BLaER1 (cell line): ENCODE measurements at regions not wholly inside any gene's neighbourhood (a gene's known extent, or its start where the extent isn't known, plus 50 kb on each side); places are given as distances from the start of the nearest gene placed in this dataset.

Experiments
- H3K27ac ChIP-seq: shearing (Covaris generic); formaldehyde crosslinking; 2 replicates; pipeline ENCODE4 v1.8.1; 2022
- H3K27me3 ChIP-seq: shearing (Covaris generic); formaldehyde crosslinking; 2 replicates; pipeline ENCODE4 v1.8.1; 2022
- H3K36me3 ChIP-seq: shearing (Covaris generic); formaldehyde crosslinking; 2 replicates; pipeline ENCODE4 v1.8.1; 2022
- H3K4me1 ChIP-seq: shearing (Covaris generic); formaldehyde crosslinking; 2 replicates; pipeline ENCODE4 v1.8.1; 2022
- H3K4me2 ChIP-seq: shearing (Covaris generic); formaldehyde crosslinking; 2 replicates; pipeline ENCODE4 v1.8.1; 2022
- H3K4me3 ChIP-seq: shearing (Covaris generic); formaldehyde crosslinking; 2 replicates; pipeline ENCODE4 v1.8.1; 2022
- H3K9ac ChIP-seq: shearing (Covaris generic); formaldehyde crosslinking; 2 replicates; pipeline ENCODE4 v1.8.1; 2022
- H3K9me3 ChIP-seq: shearing (Covaris generic); formaldehyde crosslinking; 2 replicates; pipeline ENCODE4 v1.8.1; 2022
- H4K20me1 ChIP-seq: shearing (Covaris generic); formaldehyde crosslinking; 2 replicates; pipeline ENCODE4 v1.8.1; 2022
- Cebpa-rat ChIP-seq: shearing (Covaris generic); IDR thresholded peaks from 2 replicates; pipeline ENCODE4 v1.8.1; 2022

GRCh38 chr4:20352163-20352431 is 100.4 kb downstream of the SLIT2 start:
- Histone ChIP-seq H3K27ac (no peak overlapping the region), H3K27me3 (no peaks in the 10 kb centered on the region), H4K20me1 (no peaks in the 10 kb centered on the region), H3K9me3 (no peaks in the 10 kb centered on the region), H3K4me3 (no peak overlapping the region), H3K36me3 (no peaks in the 10 kb centered on the region), H3K9ac (no peak overlapping the region), H3K4me2 (no peak overlapping the region), H3K4me1 (no peaks in the 10 kb centered on the region)
- TF ChIP-seq Cebpa-rat: no peak

GRCh38 chr4:20353646-20354045 is 101.9 kb downstream of the SLIT2 start:
- H3K4me2 ChIP-seq: no peak overlapping the region
- TF ChIP-seq Cebpa-rat: no peak
- no peaks in the 10 kb centered on the region for H3K36me3 ChIP-seq
- no peak overlapping the region for H3K9ac ChIP-seq
- H3K9me3 ChIP-seq: no peaks in the 10 kb centered on the region
- H3K27ac ChIP-seq: no peak overlapping the region
- H3K4me1 ChIP-seq: no peaks in the 10 kb centered on the region
- no peaks in the 10 kb centered on the region for H3K27me3 ChIP-seq
- H3K4me3 ChIP-seq: no peak overlapping the region
- no peaks in the 10 kb centered on the region for H4K20me1 ChIP-seq

- Histone ChIP-seq H3K9me3 (no peaks in the 10 kb centered on the region; the same call in 1 of the 2 replicates), H4K20me1 (no peaks in the 10 kb centered on the region), H3K27ac (no peak overlapping the region), H3K4me3 (no peak overlapping the region), H3K27me3 (no peaks in the 10 kb centered on the region), H3K9ac (no peak overlapping the region), H3K36me3 (no peaks in the 10 kb centered on the region), H3K4me1 (no peaks in the 10 kb centered on the region), H3K4me2 (no peak overlapping the region)
- TF ChIP-seq Cebpa-rat: no peak
Observed at GRCh38 chr4:20354120-20354519, 102.4 kb downstream of the SLIT2 start.

GRCh38 chr4:20356565-20356964 is 104.9 kb downstream of the SLIT2 start:
- Histone ChIP-seq H3K27me3 (no peaks in the 10 kb centered on the region), H4K20me1 (no peaks in the 10 kb centered on the region), H3K9ac (no peak overlapping the region), H3K36me3 (no peaks in the 10 kb centered on the region), H3K4me1 (peaks cover 7% of the 10 kb centered on the region; the same call in 1 of the 2 replicates), H3K4me2 (no peak overlapping the region), H3K4me3 (no peak overlapping the region), H3K27ac (no peak overlapping the region), H3K9me3 (no peaks in the 10 kb centered on the region; the same call in 1 of the 2 replicates)
- TF ChIP-seq Cebpa-rat: no peak

DNA sequence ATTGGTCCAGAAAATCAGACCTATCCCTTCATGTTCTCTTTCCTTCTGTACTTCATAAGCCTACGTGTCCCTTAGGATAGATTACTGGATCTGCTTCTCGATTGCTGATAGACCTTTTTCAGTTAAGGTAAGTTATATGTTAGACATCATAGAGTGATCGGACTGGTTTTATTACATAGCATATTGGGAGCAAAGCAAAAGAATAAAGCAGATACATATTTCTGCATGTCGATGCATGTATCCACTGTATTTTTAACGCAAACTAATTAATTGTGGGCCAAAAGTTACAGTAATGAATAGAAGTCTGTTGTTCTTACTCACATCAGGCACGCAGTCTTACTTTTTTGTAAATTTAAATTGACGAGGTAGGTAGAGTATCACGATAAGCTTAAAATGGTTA is 106.4 kb downstream of the SLIT2 start:
- no peak for TF ChIP-seq Cebpa-rat
- Histone ChIP-seq H3K36me3 (no peaks in the 10 kb centered on the region), H3K4me3 (no peak overlapping the region), H3K9ac (no peak overlapping the region), H3K4me2 (no peak overlapping the region), H3K4me1 (peaks cover 7% of the 10 kb centered on the region; the same call in 1 of the 2 replicates), H3K27ac (no peak overlapping the region), H3K9me3 (no peaks in the 10 kb centered on the region; the same call in 1 of the 2 replicates), H4K20me1 (no peaks in the 10 kb centered on the region), H3K27me3 (no peaks in the 10 kb centered on the region)

DNA sequence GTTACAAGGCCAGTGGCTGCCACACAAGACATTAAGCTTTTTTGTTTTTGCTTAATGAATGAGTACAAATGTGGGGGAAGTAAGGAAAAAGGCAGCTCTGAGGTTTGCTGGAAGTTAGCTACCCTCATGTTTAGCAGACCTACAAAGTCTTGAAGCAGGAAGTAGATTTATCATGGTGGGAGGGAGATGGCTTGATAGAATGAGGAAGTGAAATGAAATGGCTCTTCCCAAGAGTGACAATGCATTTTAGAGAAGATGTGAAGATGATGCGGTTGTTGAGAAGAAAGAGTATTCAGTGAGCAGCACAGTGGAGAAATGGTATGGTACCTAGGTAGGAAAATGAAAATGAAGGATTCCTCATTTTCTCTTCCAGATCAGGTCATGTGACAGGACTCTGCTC is 108.0 kb downstream of the SLIT2 start:
- no peak overlapping the region for H3K9ac ChIP-seq
- H3K27me3 ChIP-seq: no peaks in the 10 kb centered on the region
- no peak for TF ChIP-seq Cebpa-rat
- no peaks in the 10 kb centered on the region for H4K20me1 ChIP-seq
- peaks cover 7% of the 10 kb centered on the region; the same call in 1 of the 2 replicates for H3K4me1 ChIP-seq
- no peak overlapping the region for H3K27ac ChIP-seq
- H3K36me3 ChIP-seq: no peaks in the 10 kb centered on the region
- no peak overlapping the region for H3K4me3 ChIP-seq
- H3K9me3 ChIP-seq: no peaks in the 10 kb centered on the region; the same call in 1 of the 2 replicates
- no peak overlapping the region for H3K4me2 ChIP-seq

DNA sequence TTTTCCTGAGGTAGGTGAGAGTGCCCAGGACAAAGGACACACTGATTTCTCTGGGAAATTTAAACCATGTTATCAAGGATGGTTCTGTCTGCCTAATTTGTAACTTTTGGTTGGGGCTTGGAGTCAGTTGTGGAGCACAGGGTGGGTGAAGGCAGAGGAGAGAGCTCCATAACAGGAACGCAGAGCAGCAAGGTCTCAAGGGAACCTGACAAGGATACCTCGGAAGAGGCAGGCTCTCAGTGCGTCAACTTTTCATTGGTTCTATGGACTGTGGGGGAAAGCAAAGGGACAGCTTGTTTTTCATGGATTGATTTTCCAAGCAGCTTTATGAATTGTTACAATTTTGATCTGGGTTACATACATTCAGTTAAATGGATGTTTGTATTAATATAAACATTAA is 110.4 kb downstream of the SLIT2 start:
- H3K4me1 ChIP-seq: peaks cover 7% of the 10 kb centered on the region; the same call in 1 of the 2 replicates
- no peak overlapping the region for H3K27ac ChIP-seq
- H3K9ac ChIP-seq: no peak overlapping the region

DNA sequence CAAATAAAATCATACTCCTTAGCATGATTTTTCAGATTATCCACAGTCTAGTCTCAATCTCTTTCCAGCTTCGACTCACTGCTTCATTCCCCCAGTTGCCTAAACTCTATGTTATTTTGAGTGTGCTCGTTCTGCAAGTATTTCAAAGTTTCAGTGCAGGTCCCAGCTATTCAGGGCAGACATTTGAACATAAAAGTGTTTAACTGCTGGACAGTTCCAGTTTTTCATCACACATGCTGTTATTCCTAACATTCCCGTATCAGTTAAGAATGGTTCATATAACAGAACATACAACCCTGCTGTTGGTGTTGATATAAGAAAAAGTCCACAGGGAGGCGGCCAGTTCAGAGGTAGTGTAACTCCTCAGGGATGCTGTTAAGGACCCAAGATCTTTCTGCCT is 113.3 kb downstream of the SLIT2 start:
- H3K4me1 ChIP-seq: peaks cover 1% of the 10 kb centered on the region; the same call in 1 of the 2 replicates
- H3K9me3 ChIP-seq: no peaks in the 10 kb centered on the region
- H3K4me3 ChIP-seq: no peak overlapping the region
- no peaks in the 10 kb centered on the region for H4K20me1 ChIP-seq
- H3K9ac ChIP-seq: no peak overlapping the region
- H3K36me3 ChIP-seq: no peaks in the 10 kb centered on the region
- no peak overlapping the region for H3K27ac ChIP-seq
- TF ChIP-seq Cebpa-rat: no peak
- no peak overlapping the region for H3K4me2 ChIP-seq
- no peaks in the 10 kb centered on the region for H3K27me3 ChIP-seq

More for the DNA sequence above, 110.4 kb downstream of the SLIT2 start:
- H3K27me3 ChIP-seq: no peaks in the 10 kb centered on the region
- H3K36me3 ChIP-seq: no peaks in the 10 kb centered on the region
- TF ChIP-seq Cebpa-rat: no peak
- H4K20me1 ChIP-seq: no peaks in the 10 kb centered on the region
- H3K4me2 ChIP-seq: no peak overlapping the region
- no peak overlapping the region for H3K4me3 ChIP-seq
- no peaks in the 10 kb centered on the region; the same call in 1 of the 2 replicates for H3K9me3 ChIP-seq

GRCh38 chr4:20367446-20367845 is 115.7 kb downstream of the SLIT2 start:
- Histone ChIP-seq H3K9ac (no peak overlapping the region), H4K20me1 (no peaks in the 10 kb centered on the region), H3K4me1 (no peaks in the 10 kb centered on the region), H3K27ac (no peak overlapping the region), H3K36me3 (no peaks in the 10 kb centered on the region), H3K27me3 (no peaks in the 10 kb centered on the region), H3K4me2 (no peak overlapping the region), H3K9me3 (no peaks in the 10 kb centered on the region), H3K4me3 (no peak overlapping the region)
- TF ChIP-seq Cebpa-rat: no peak

DNA sequence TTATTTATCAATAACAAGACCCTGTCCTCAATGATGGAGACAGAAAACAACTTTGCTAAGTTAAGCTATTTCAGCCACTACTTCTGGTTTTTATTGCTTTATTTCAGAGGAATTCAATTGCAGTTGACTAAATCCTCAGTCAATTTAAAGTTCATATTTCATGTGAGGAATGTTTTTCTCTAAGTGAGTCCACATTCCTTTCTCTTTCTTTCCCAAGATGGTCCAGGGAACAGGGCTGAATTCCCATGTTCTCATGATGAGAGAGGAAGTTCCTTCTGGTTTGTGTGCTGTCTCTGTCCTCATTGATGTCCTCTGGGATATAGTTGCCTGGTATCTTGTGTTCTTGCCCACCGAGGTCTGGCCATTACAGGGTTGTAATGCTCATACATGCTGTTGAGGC is 117.2 kb downstream of the SLIT2 start:
- no peaks in the 10 kb centered on the region for H3K36me3 ChIP-seq
- H3K4me3 ChIP-seq: no peak overlapping the region
- no peaks in the 10 kb centered on the region for H3K4me1 ChIP-seq
- H3K9me3 ChIP-seq: no peaks in the 10 kb centered on the region
- no peak overlapping the region for H3K27ac ChIP-seq
- TF ChIP-seq Cebpa-rat: no peak
- no peak overlapping the region for H3K4me2 ChIP-seq
- H3K9ac ChIP-seq: no peak overlapping the region
- H3K27me3 ChIP-seq: no peaks in the 10 kb centered on the region
- no peaks in the 10 kb centered on the region for H4K20me1 ChIP-seq

DNA sequence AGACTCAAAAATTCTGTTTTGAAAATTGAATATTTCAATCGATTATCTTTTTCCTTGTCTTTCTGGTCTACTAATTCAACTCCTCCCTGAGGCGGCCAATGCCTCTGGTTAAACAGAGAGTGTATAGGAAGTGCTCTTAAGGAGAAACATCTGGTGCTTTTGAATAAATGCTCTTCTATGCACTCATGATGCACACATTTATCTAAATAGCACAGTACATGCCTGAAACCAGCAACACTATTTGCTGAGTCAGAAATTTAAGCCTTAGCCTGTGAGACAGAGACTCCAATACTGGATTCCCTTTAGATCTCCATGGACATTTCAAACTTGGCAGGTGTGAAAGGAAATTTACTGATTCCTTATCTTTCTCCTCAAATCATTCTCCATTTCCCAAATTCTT is 118.6 kb downstream of the SLIT2 start:
- no peaks in the 10 kb centered on the region for H3K4me1 ChIP-seq
- H3K4me2 ChIP-seq: no peak overlapping the region
- TF ChIP-seq Cebpa-rat: no peak
- H3K27me3 ChIP-seq: no peaks in the 10 kb centered on the region
- H3K9ac ChIP-seq: no peak overlapping the region
- H3K27ac ChIP-seq: no peak overlapping the region
- H3K9me3 ChIP-seq: no peaks in the 10 kb centered on the region
- no peaks in the 10 kb centered on the region for H4K20me1 ChIP-seq
- H3K4me3 ChIP-seq: no peak overlapping the region
- H3K36me3 ChIP-seq: no peaks in the 10 kb centered on the region
